PFSK-1 (cell line): ENCODE measurements at regions not wholly inside any gene's neighbourhood (a gene's known extent, or its start where the extent isn't known, plus 50 kb on each side); places are given as distances from the start of the nearest gene placed in this dataset.

ENCODE experiments used
- FOXP2 ChIP-seq: optimal IDR thresholded peaks from 2 replicates; pipeline ENCODE3; 2011; ENCODE audit warnings: borderline replicate concordance, control low read depth, inconsistent platforms; ENCODE audit not compliant: insufficient read depth; ENCODE audit errors: extremely low read length, extremely low read depth
- POLR2AphosphoS5 ChIP-seq: IDR thresholded peaks from 2 replicates; pipeline ENCODE4 v1.6.1; 2012; ENCODE audit warnings: low read depth, mild to moderate bottlenecking, control low read depth, low read length, moderate library complexity
- SIN3A ChIP-seq: IDR thresholded peaks from 2 replicates; pipeline ENCODE4 v1.6.1; 2012; ENCODE audit warnings: mild to moderate bottlenecking, low read length, moderate library complexity, borderline replicate concordance; ENCODE audit not compliant: insufficient read depth
- TAF1 ChIP-seq: IDR thresholded peaks from 2 replicates; pipeline ENCODE4 v1.6.1; 2012; ENCODE audit warnings: low read length, control low read depth, borderline replicate concordance; ENCODE audit not compliant: insufficient read depth
- TF ChIP-seq, protein P1 (sequence below), 2 experiments: IDR thresholded peaks; 2 replicates each; pipeline versions ENCODE4 v1.6.1 to v1.8.0; 2011 to 2012; ENCODE audit warnings: low read depth in 2 of 2, low read length in 2 of 2, control low read depth in 1 of 2, inconsistent platforms in 1 of 2, mild to moderate bottlenecking in 1 of 2, moderate library complexity in 1 of 2; ENCODE audit not compliant: insufficient read depth in 1 of 2

DNA sequence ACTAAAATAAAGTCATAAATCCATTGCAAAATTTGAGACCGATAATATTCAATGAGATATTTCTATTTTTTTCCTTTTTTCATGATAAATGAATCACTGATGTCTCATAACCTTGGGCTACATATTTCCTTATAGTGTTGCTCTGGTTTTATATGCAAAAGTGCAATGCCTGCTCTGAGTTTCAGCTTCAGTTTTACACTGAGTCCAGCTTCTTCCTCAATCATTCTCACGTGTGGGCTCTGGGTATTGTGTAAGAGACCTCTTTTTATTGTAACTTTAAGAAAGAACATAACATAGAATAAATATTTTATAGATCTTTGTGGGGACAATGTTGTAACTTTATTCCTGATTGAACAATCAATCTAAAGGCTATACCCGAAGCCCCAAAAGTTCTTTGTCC lies 280.2 kb upstream of the EDNRB start:
- TF ChIP-seq SIN3A, result no peak
- TF ChIP-seq, protein P1, sequence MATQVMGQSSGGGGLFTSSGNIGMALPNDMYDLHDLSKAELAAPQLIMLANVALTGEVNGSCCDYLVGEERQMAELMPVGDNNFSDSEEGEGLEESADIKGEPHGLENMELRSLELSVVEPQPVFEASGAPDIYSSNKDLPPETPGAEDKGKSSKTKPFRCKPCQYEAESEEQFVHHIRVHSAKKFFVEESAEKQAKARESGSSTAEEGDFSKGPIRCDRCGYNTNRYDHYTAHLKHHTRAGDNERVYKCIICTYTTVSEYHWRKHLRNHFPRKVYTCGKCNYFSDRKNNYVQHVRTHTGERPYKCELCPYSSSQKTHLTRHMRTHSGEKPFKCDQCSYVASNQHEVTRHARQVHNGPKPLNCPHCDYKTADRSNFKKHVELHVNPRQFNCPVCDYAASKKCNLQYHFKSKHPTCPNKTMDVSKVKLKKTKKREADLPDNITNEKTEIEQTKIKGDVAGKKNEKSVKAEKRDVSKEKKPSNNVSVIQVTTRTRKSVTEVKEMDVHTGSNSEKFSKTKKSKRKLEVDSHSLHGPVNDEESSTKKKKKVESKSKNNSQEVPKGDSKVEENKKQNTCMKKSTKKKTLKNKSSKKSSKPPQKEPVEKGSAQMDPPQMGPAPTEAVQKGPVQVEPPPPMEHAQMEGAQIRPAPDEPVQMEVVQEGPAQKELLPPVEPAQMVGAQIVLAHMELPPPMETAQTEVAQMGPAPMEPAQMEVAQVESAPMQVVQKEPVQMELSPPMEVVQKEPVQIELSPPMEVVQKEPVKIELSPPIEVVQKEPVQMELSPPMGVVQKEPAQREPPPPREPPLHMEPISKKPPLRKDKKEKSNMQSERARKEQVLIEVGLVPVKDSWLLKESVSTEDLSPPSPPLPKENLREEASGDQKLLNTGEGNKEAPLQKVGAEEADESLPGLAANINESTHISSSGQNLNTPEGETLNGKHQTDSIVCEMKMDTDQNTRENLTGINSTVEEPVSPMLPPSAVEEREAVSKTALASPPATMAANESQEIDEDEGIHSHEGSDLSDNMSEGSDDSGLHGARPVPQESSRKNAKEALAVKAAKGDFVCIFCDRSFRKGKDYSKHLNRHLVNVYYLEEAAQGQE (IDR thresholded peaks at IDR 0.05; ENCODE audit: insufficient read depth in 1 of 2, low read depth in 2 of 2, low read length in 2 of 2), result no peak
- no peak for TF ChIP-seq TAF1
- TF ChIP-seq POLR2AphosphoS5, result no peak
- no peak for TF ChIP-seq FOXP2

DNA sequence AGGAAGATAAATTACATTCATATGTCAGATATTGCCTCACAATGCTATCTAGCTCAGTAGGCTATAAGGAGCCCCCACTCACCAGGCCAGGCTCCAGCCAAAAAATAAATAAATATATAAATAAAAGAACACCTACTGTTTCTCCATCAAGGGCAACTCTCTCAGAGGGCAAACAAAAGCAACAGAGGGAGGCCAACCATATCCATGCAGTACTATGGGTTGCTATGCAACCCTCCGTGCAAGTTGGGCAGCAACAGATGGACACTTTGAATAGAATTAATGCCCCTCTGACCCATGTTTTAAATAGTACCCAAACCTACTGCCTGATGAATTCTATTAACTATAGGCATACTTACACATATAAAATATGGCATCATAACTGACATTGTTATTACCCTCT lies 279.8 kb upstream of the EDNRB start:
- no peak for TF ChIP-seq POLR2AphosphoS5
- TF ChIP-seq TAF1, result no peak
- no peak for TF ChIP-seq SIN3A
- TF ChIP-seq, protein P1 (IDR thresholded peaks at IDR 0.05; ENCODE audit: insufficient read depth in 1 of 2, low read depth in 2 of 2, low read length in 2 of 2), result no peak
- no peak for TF ChIP-seq FOXP2

DNA sequence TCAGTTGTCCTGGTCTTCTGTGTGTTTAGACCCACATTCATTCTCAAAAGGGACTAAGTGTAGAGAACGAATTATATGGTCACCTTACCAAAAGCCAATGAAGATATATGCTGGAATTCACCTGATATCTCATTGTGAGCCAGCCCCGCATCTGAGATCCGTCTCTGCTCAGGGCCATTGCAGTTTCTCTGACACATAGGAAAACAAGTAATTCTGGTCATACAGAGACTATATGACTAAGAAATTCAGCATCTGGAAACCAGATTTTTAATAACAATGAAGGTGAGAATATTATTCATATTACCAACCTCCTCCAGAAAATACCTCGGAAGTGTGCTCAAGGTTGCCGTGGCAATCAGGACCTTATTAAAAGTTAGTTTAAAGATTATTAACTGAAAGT lies 278.6 kb upstream of the EDNRB start:
- TF ChIP-seq POLR2AphosphoS5, result no peak
- no peak for TF ChIP-seq FOXP2
- TF ChIP-seq TAF1, result no peak
- TF ChIP-seq, protein P1 (IDR thresholded peaks at IDR 0.05; ENCODE audit: insufficient read depth in 1 of 2, low read depth in 2 of 2, low read length in 2 of 2), result no peak
- TF ChIP-seq SIN3A, result no peak

DNA sequence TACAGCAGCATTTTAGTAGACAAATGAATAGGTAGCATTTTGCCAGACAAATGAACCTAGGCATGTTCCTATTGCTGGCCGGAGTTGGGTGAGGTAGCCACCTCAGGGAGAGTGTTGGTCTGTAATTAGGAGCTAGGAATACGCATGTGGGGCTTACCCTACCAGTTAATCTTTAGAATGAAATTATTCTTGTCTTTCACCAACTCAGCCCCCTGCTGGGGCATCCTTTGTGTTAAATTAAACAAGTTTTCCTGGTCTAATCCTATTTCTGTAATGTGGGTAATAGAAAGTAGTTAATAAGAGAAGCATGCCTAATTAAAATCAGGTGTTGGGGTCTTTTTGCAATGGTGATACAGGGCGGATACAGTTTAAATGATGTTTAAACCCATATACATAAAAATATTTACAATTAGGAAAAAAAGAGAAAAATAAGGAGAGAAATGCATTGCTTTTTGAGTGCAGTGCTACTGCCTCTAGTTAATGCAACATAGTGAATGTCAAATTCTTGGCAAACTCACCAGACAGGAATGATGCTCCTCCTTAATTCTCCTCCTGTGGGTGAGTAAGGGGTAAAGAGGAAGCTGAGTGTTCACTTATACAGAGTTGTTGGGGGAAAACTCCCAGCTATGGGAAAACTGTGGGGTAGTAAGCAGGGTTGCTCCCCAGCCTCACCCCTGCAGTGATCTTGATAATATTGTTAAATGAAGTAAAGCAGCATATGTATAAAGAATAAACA lies 276.4 kb upstream of the EDNRB start:
- TF ChIP-seq FOXP2, result no peak
- TF ChIP-seq, protein P1 (IDR thresholded peaks at IDR 0.05; ENCODE audit: insufficient read depth in 1 of 2, low read depth in 2 of 2, low read length in 2 of 2), result no peak

DNA sequence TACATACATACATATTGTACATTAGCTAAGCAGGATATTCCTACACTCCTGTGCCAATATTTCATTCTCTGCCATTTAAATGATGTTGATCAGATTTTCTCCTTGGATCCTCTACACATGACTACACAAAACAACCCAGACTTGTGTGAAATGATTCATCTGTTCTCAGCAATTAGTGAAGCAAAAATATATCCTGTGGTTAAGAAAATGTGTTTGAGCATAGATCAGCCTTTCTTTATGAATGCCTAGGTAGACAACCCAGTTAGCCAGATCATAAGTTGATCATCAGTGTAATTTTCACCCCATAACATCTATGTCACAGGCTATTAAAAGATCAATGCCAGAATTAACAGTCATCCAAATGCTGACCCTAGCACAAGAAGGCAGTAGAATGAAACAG lies 275.2 kb upstream of the EDNRB start:
- TF ChIP-seq POLR2AphosphoS5, result no peak
- no peak for TF ChIP-seq FOXP2
- no peak for TF ChIP-seq SIN3A
- TF ChIP-seq TAF1, result no peak
- TF ChIP-seq, protein P1 (IDR thresholded peaks at IDR 0.05; ENCODE audit: insufficient read depth in 1 of 2, low read depth in 2 of 2, low read length in 2 of 2), result no peak
